Suppressor macrophage treated with lipopolysaccharide for 4 hours (primary cell): ENCODE measurements at regions not wholly inside any gene's neighbourhood (a gene's known extent, or its start where the extent isn't known, plus 50 kb on each side); places are given as distances from the start of the nearest gene placed in this dataset.
A peak's percentile ranks its signal among the peaks of the same experiment; 100 is the strongest.

ENCODE experiments used
- DNase-seq: peaks from one replicate; pipeline ENCODE4 v3.0.0-alpha.2; 2020

- DNase-seq = no peak
These were observed 116.5 kb downstream of the SNX18 start for GRCh38 chr5:54634089-54634488.

GRCh38 chr5:54632131-54632701 is 114.7 kb downstream of the SNX18 start:
- DNase-seq = no peak

GRCh38 chr5:54630738-54631359 is 113.3 kb downstream of the SNX18 start:
- DNase-seq = no peak

GRCh38 chr5:54629115-54629514 is 111.6 kb downstream of the SNX18 start:
- no peak for DNase-seq

- no peak for DNase-seq
These were observed 110.5 kb downstream of the SNX18 start for GRCh38 chr5:54628050-54628449.

- DNase-seq = no peak
These were observed 108.8 kb downstream of the SNX18 start for GRCh38 chr5:54626407-54626806.

GRCh38 chr5:54624805-54625568 is 107.4 kb downstream of the SNX18 start:
- DNase-seq = no peak

- no peak for DNase-seq
These were observed 104.2 kb downstream of the SNX18 start for GRCh38 chr5:54621709-54622108.

GRCh38 chr5:54621048-54621447 is 103.5 kb downstream of the SNX18 start:
- DNase-seq = no peak

GRCh38 chr5:54620141-54620933 is 102.8 kb downstream of the SNX18 start:
- DNase-seq = peak; percentile 68

GRCh38 chr5:54619731-54620130 is 102.2 kb downstream of the SNX18 start:
- no peak for DNase-seq

GRCh38 chr5:54616518-54617220 is 99.1 kb downstream of the SNX18 start:
- no peak for DNase-seq

- peak; percentile 84 for DNase-seq
These were observed 98.5 kb downstream of the SNX18 start for GRCh38 chr5:54616031-54616430.

GRCh38 chr5:54615381-54615780 is 97.8 kb downstream of the SNX18 start:
- peak; percentile 27 for DNase-seq

- DNase-seq = no peak
These were observed 95.2 kb downstream of the SNX18 start for GRCh38 chr5:54612711-54613110.

GRCh38 chr5:54611290-54611951 is 93.9 kb downstream of the SNX18 start:
- no peak for DNase-seq

GRCh38 chr5:54610197-54610944 is 92.8 kb downstream of the SNX18 start:
- DNase-seq = peak; percentile 80

GRCh38 chr5:54608423-54609085 is 91.0 kb downstream of the SNX18 start:
- DNase-seq = peak; percentile 60

- no peak for DNase-seq
These were observed 89.4 kb downstream of the SNX18 start for GRCh38 chr5:54607006-54607405.

GRCh38 chr5:54603372-54603771 is 85.8 kb downstream of the SNX18 start:
- DNase-seq = no peak

- DNase-seq = no peak
These were observed 84.9 kb downstream of the SNX18 start for GRCh38 chr5:54602475-54602874.
